Right lobe of liver (tissue), 6 donors: ENCODE measurements at regions not wholly inside any gene's neighbourhood (a gene's known extent, or its start where the extent isn't known, plus 50 kb on each side); places are given as distances from the start of the nearest gene placed in this dataset.

Experiments
- ATAC-seq, 4 donors: fragments of 200-7000 bp; cut with Tn5 transposase; one replicate each; pipeline ENCODE4 v1.9.1; 2020; ENCODE audit warnings: mild to moderate bottlenecking in 4 of 4, moderate library complexity in 4 of 4
- DNase-seq, 3 donors: peaks; one replicate each; pipeline ENCODE4 v3.0.0-alpha.2; 2020
- H3K27ac ChIP-seq, 3 donors: fragments of 200-600 bp; one replicate each; pipeline ENCODE4 v1.8.0; 2022
- H3K27me3 ChIP-seq, 2 donors: fragments of 200-600 bp; one replicate each; pipeline ENCODE4 v1.8.0; 2022
- H3K36me3 ChIP-seq, 4 donors: fragments of 200-600 bp; sonication (generic) in 1 of 4; one replicate each; pipeline versions ENCODE4 v1.5.1 to v1.8.0; 2017 to 2022; ENCODE audit warnings: control low read depth in 1 of 4
- H3K4me1 ChIP-seq, 4 donors: fragments of 200-600 bp; sonication (generic) in 1 of 4; one replicate each; pipeline versions ENCODE4 v1.5.1 to v1.8.0; 2017 to 2022; ENCODE audit warnings: control low read depth in 1 of 4
- H3K4me3 ChIP-seq, 3 donors: fragments of 200-600 bp; one replicate each; pipeline ENCODE4 v1.8.0; 2022
- H3K9me3 ChIP-seq, 4 donors: fragments of 200-600 bp; sonication (generic) in 1 of 4; one replicate each; pipeline versions ENCODE4 v1.5.1 to v1.8.0; 2017 to 2022; ENCODE audit warnings: control low read depth in 1 of 4
- CTCF ChIP-seq, 4 donors: fragments of 200-600 bp in 3 of 4; fragments of 450-650 bp in 1 of 4; IDR thresholded peaks; one replicate each; pipeline versions ENCODE4 v1.5.1 to v1.8.0; 2016 to 2022; ENCODE audit warnings: antibody characterized with exemption in 4 of 4, mild to moderate bottlenecking in 2 of 4
- POLR2A ChIP-seq: fragments of 450-650 bp; IDR thresholded peaks from one replicate; pipeline ENCODE4 v1.6.1; 2017; ENCODE audit warnings: antibody characterized with exemption, mild to moderate bottlenecking
- WGBS: methylation state at CpG from one replicate; pipeline ENCODE4 v1.1.6; 2018; ENCODE audit warnings: low coverage, low lambda C conversion rate; ENCODE audit not compliant: insufficient coverage; ENCODE audit errors: missing lambda C conversion rate; 5-methylcytosine and 5-hydroxymethylcytosine counted together
- intact Hi-C, 2 donors: fragments of 100-400 bp; cut with DNase I; formaldehyde crosslinking; loops; one replicate each; pipeline versions ENCODE4 v1.11.2 to v1.14.1; 2022
- donor health status: DM: no; HTN: yes; CAD: no.
- donor health status: DM: no; HTN: no; CAD: no.
- donor health status: DM: no; HTN: no; CAD: no.
- donor health status: DM: no; HTN: yes; CAD: no.
- donor health status: DM: no; HTN: yes; CAD: no.

GRCh38 chr7:42405782-42406181, 168.8 kb upstream of the GLI3 start:
- TF ChIP-seq CTCF (IDR thresholded peaks at IDR 0.05) (no peak), POLR2A (no peak)
- Histone ChIP-seq H3K36me3 (no peaks in the 10 kb centered on the region), H3K27ac (no peak overlapping the region), H3K9me3 (no peaks in the 10 kb centered on the region), H3K4me3 (no peak overlapping the region), H3K4me1 (no peaks in the 10 kb centered on the region), H3K27me3 (no peaks in the 10 kb centered on the region)
- intact Hi-C loops = no loop called here
- ATAC-seq (no peak), DNase-seq (no peak)
- 38% methylated on average over 1 of the region's 1 CpG for WGBS

GRCh38 chr7:42403831-42404230, 166.8 kb upstream of the GLI3 start:
- Histone ChIP-seq H3K4me1 (no peaks in the 10 kb centered on the region), H3K27ac (no peak overlapping the region), H3K4me3 (no peak overlapping the region), H3K27me3 (no peaks in the 10 kb centered on the region), H3K36me3 (no peaks in the 10 kb centered on the region), H3K9me3 (no peaks in the 10 kb centered on the region)
- no peak for TF ChIP-seq CTCF (IDR thresholded peaks at IDR 0.05)
- no peak for TF ChIP-seq POLR2A
- intact Hi-C loops = no loop called here
- DNase-seq = no peak
- no CpG with 5 or more reads among the region's 1 CpG for WGBS
- no peak for ATAC-seq

- 64% methylated on average over 7 of the region's 7 CpGs for WGBS
- TF ChIP-seq POLR2A (no peak), CTCF (IDR thresholded peaks at IDR 0.05) (no peak)
- DNase-seq (no peak), ATAC-seq (no peak)
- Histone ChIP-seq H3K27me3 (no peaks in the 10 kb centered on the region), H3K4me1 (no peaks in the 10 kb centered on the region), H3K4me3 (no peak overlapping the region), H3K27ac (no peak overlapping the region), H3K9me3 (no peaks in the 10 kb centered on the region), H3K36me3 (no peaks in the 10 kb centered on the region)
- intact Hi-C loops = no loop called here
These were observed 164.0 kb upstream of the GLI3 start for GRCh38 chr7:42400961-42401360.

- no peaks in the 10 kb centered on the region for H3K36me3 ChIP-seq
- no peaks in the 10 kb centered on the region for H3K4me1 ChIP-seq
- 38% methylated on average over 4 of the region's 4 CpGs for WGBS
- intact Hi-C loops = no loop called here
- ATAC-seq = no peak
- TF ChIP-seq POLR2A (no peak), CTCF (IDR thresholded peaks at IDR 0.05) (no peak)
- no peaks in the 10 kb centered on the region for H3K9me3 ChIP-seq
- DNase-seq = no peak
- H3K27me3 ChIP-seq = no peaks in the 10 kb centered on the region
- no peak overlapping the region for H3K4me3 ChIP-seq
- H3K27ac ChIP-seq = no peak overlapping the region
These were observed 163.3 kb upstream of the GLI3 start for GRCh38 chr7:42400211-42400772.

- Histone ChIP-seq H3K4me1 (no peaks in the 10 kb centered on the region), H3K9me3 (no peaks in the 10 kb centered on the region), H3K27ac (no peak overlapping the region), H3K4me3 (no peak overlapping the region), H3K36me3 (no peaks in the 10 kb centered on the region), H3K27me3 (no peaks in the 10 kb centered on the region)
- intact Hi-C loops = no loop called here
- ATAC-seq = no peak
- no peak for DNase-seq
- no peak for TF ChIP-seq POLR2A
- no peak for TF ChIP-seq CTCF (IDR thresholded peaks at IDR 0.05)
These were observed 158.6 kb upstream of the GLI3 start for GRCh38 chr7:42395607-42396006.
